ENCODE measurements at regions not wholly inside any gene's neighbourhood (a gene's known extent, or its start where the extent isn't known, plus 50 kb on each side); places are given as distances from the start of the nearest gene placed in this dataset.

- Histone ChIP-seq H2AFZ (ENCODE audit: low read depth, low read length) (no peak overlapping the region), H4K20me1 (ENCODE audit: insufficient read depth, low read length) (no peaks in the 10 kb centered on the region), H3K79me2 (ENCODE audit: insufficient read depth, low read length) (no peaks in the 10 kb centered on the region), H3K9me3 (ENCODE audit: insufficient read depth, low read depth, low read length) (peaks cover 4% of the 10 kb centered on the region), H3K36me3 (ENCODE audit: insufficient read depth, low read length) (no peaks in the 10 kb centered on the region), H3K9ac (ENCODE audit: low read length) (no peak overlapping the region), H3K4me1 (ENCODE audit: insufficient read depth, low read length) (peaks cover 5% of the 10 kb centered on the region), H3K27ac (ENCODE audit: low read depth, low read length) (no peak overlapping the region), H3K27me3 (ENCODE audit: insufficient read depth, low read length) (no peaks in the 10 kb centered on the region), H3K4me2 (ENCODE audit: low read length) (no peak overlapping the region), H3K4me3 (ENCODE audit: insufficient read depth, low read depth, low read length) (no peak overlapping the region)
- TF ChIP-seq CTCF (IDR thresholded peaks at IDR 0.05; ENCODE audit: insufficient read depth, low read depth, low read length) (no peak), EZH2 (IDR thresholded peaks at IDR 0.05; ENCODE audit: insufficient read depth, low read length) (no peak)
- DNase-seq (ENCODE audit: low read depth) (peak; percentile 50), FAIRE-seq (no peak)
- no peak overlapping the region for H3K4me3 Mint-ChIP-seq (ENCODE audit: unreplicated experiment)
- H3K27me3 Mint-ChIP-seq (ENCODE audit: low read depth, unreplicated experiment): no peaks in the 10 kb centered on the region
- H3K9me3 Mint-ChIP-seq (ENCODE audit: unreplicated experiment): peaks cover 8% of the 10 kb centered on the region
- H3K27ac Mint-ChIP-seq (ENCODE audit: unreplicated experiment): peak overlapping the region; percentile 98
- peaks cover 25% of the 10 kb centered on the region for H3K4me1 Mint-ChIP-seq (ENCODE audit: low read depth, unreplicated experiment)
- no peaks in the 10 kb centered on the region for H3K36me3 Mint-ChIP-seq (ENCODE audit: low read depth, unreplicated experiment)
These were observed 729.3 kb upstream of the LUZP2 start for GRCh38 chr11:23767576-23767975.

- no peak overlapping the region for H2AFZ ChIP-seq (ENCODE audit: low read depth, low read length)
- FAIRE-seq: no peak
- H3K4me3 ChIP-seq (ENCODE audit: insufficient read depth, low read depth, low read length): no peak overlapping the region
- no peaks in the 10 kb centered on the region for H3K27me3 Mint-ChIP-seq (ENCODE audit: low read depth, unreplicated experiment)
- H3K36me3 ChIP-seq (ENCODE audit: insufficient read depth, low read length): no peaks in the 10 kb centered on the region
- DNase-seq (ENCODE audit: low read depth): no peak
- no peaks in the 10 kb centered on the region for H4K20me1 ChIP-seq (ENCODE audit: insufficient read depth, low read length)
- peaks cover 4% of the 10 kb centered on the region for H3K9me3 ChIP-seq (ENCODE audit: insufficient read depth, low read depth, low read length)
- peaks cover 5% of the 10 kb centered on the region for H3K4me1 ChIP-seq (ENCODE audit: insufficient read depth, low read length)
- H3K4me2 ChIP-seq (ENCODE audit: low read length): no peak overlapping the region
- H3K27ac Mint-ChIP-seq (ENCODE audit: unreplicated experiment): no peak overlapping the region
- no peak overlapping the region for H3K4me3 Mint-ChIP-seq (ENCODE audit: unreplicated experiment)
- H3K36me3 Mint-ChIP-seq (ENCODE audit: low read depth, unreplicated experiment): no peaks in the 10 kb centered on the region
- no peak for TF ChIP-seq EZH2 (IDR thresholded peaks at IDR 0.05; ENCODE audit: insufficient read depth, low read length)
- TF ChIP-seq CTCF (IDR thresholded peaks at IDR 0.05; ENCODE audit: insufficient read depth, low read depth, low read length): no peak
- H3K9ac ChIP-seq (ENCODE audit: low read length): no peak overlapping the region
- H3K27ac ChIP-seq (ENCODE audit: low read depth, low read length): no peak overlapping the region
- H3K27me3 ChIP-seq (ENCODE audit: insufficient read depth, low read length): no peaks in the 10 kb centered on the region
- H3K79me2 ChIP-seq (ENCODE audit: insufficient read depth, low read length): no peaks in the 10 kb centered on the region
- peaks cover 25% of the 10 kb centered on the region for H3K4me1 Mint-ChIP-seq (ENCODE audit: low read depth, unreplicated experiment)
- H3K9me3 Mint-ChIP-seq (ENCODE audit: unreplicated experiment): peaks cover 8% of the 10 kb centered on the region
These were observed 727.6 kb upstream of the LUZP2 start for GRCh38 chr11:23769214-23769613.

- TF ChIP-seq EZH2 (IDR thresholded peaks at IDR 0.05; ENCODE audit: insufficient read depth, low read length): no peak
- TF ChIP-seq CTCF (IDR thresholded peaks at IDR 0.05; ENCODE audit: insufficient read depth, low read depth, low read length): no peak
- Mint-ChIP-seq H3K4me1 (ENCODE audit: low read depth, unreplicated experiment) (peaks cover 4% of the 10 kb centered on the region), H3K27ac (ENCODE audit: unreplicated experiment) (no peak overlapping the region), H3K4me3 (ENCODE audit: unreplicated experiment) (no peak overlapping the region), H3K27me3 (ENCODE audit: low read depth, unreplicated experiment) (no peaks in the 10 kb centered on the region), H3K36me3 (ENCODE audit: low read depth, unreplicated experiment) (no peaks in the 10 kb centered on the region), H3K9me3 (ENCODE audit: unreplicated experiment) (peaks cover 8% of the 10 kb centered on the region)
- H3K4me1 ChIP-seq (ENCODE audit: insufficient read depth, low read length): no peaks in the 10 kb centered on the region
- H3K79me2 ChIP-seq (ENCODE audit: insufficient read depth, low read length): no peaks in the 10 kb centered on the region
- H3K27ac ChIP-seq (ENCODE audit: low read depth, low read length): no peak overlapping the region
- peaks cover 4% of the 10 kb centered on the region for H3K9me3 ChIP-seq (ENCODE audit: insufficient read depth, low read depth, low read length)
- H3K36me3 ChIP-seq (ENCODE audit: insufficient read depth, low read length): no peaks in the 10 kb centered on the region
- FAIRE-seq (no peak), DNase-seq (ENCODE audit: low read depth) (no peak)
- no peak overlapping the region for H3K9ac ChIP-seq (ENCODE audit: low read length)
- H4K20me1 ChIP-seq (ENCODE audit: insufficient read depth, low read length): no peaks in the 10 kb centered on the region
- no peaks in the 10 kb centered on the region for H3K27me3 ChIP-seq (ENCODE audit: insufficient read depth, low read length)
- H3K4me2 ChIP-seq (ENCODE audit: low read length): no peak overlapping the region
- H2AFZ ChIP-seq (ENCODE audit: low read depth, low read length): no peak overlapping the region
- no peak overlapping the region for H3K4me3 ChIP-seq (ENCODE audit: insufficient read depth, low read depth, low read length)
These were observed 724.8 kb upstream of the LUZP2 start for GRCh38 chr11:23772081-23772480.
